H9 (cell line): ENCODE measurements at regions not wholly inside any gene's neighbourhood (a gene's known extent, or its start where the extent isn't known, plus 50 kb on each side); places are given as distances from the start of the nearest gene placed in this dataset.

ENCODE experiments used
- DNase-seq: peaks from one replicate; pipeline ENCODE4 v3.0.0-alpha.2; 2017
- H2AFZ ChIP-seq: one replicate; pipeline ENCODE4 v1.6.1; 2013; ENCODE audit warnings: mild to moderate bottlenecking, low read length, control low read depth, moderate library complexity
- H2AK5ac ChIP-seq: 2 replicates; pipeline ENCODE4 v1.6.1; 2013; ENCODE audit warnings: low read length, control low read depth, mixed read lengths; ENCODE audit not compliant: insufficient read length
- H2BK120ac ChIP-seq: one replicate; pipeline ENCODE4 v1.6.1; 2013; ENCODE audit warnings: low read depth, mild to moderate bottlenecking, low read length, control low read depth, inconsistent platforms; ENCODE audit not compliant: poor library complexity, severe bottlenecking
- H2BK12ac ChIP-seq: 2 replicates; pipeline ENCODE4 v1.6.1; 2013; ENCODE audit warnings: low read length, control low read depth, mixed read lengths, low read depth; ENCODE audit not compliant: insufficient read length
- H2BK15ac ChIP-seq: 2 replicates; pipeline ENCODE4 v1.6.1; 2013; ENCODE audit warnings: low read depth, low read length, control low read depth
- H2BK20ac ChIP-seq: one replicate; pipeline ENCODE4 v1.6.1; 2013; ENCODE audit warnings: low read depth, mild to moderate bottlenecking, low read length, control low read depth, inconsistent platforms; ENCODE audit not compliant: poor library complexity, severe bottlenecking
- H2BK5ac ChIP-seq: 2 replicates; pipeline ENCODE4 v1.6.1; 2013; ENCODE audit warnings: low read length, control low read depth, mixed read lengths; ENCODE audit not compliant: insufficient read length
- H3K14ac ChIP-seq: 2 replicates; pipeline ENCODE4 v1.6.1; 2013; ENCODE audit warnings: low read length, control low read depth; ENCODE audit not compliant: insufficient read depth
- H3K18ac ChIP-seq: 2 replicates; pipeline ENCODE4 v1.6.1; 2013; ENCODE audit warnings: low read depth, mild to moderate bottlenecking, mixed read lengths, low read length, control low read depth; ENCODE audit not compliant: insufficient read length
- H3K23ac ChIP-seq: 2 replicates; pipeline ENCODE4 v1.6.1; 2013; ENCODE audit warnings: low read length, control low read depth, mixed read lengths, low read depth; ENCODE audit not compliant: insufficient read length
- H3K23me2 ChIP-seq: 2 replicates; pipeline ENCODE4 v1.6.1; 2013; ENCODE audit warnings: low read depth, mild to moderate bottlenecking, mixed read lengths, low read length, control low read depth; ENCODE audit not compliant: insufficient read length, poor library complexity, severe bottlenecking
- H3K27ac ChIP-seq: 2 replicates; pipeline ENCODE4 v1.5.1; 2013; ENCODE audit warnings: low read length, control low read depth, mixed read lengths, low read depth; ENCODE audit not compliant: insufficient read length
- H3K27me3 ChIP-seq: 2 replicates; pipeline ENCODE4 v1.6.1; 2013; ENCODE audit warnings: low read length, control low read depth, inconsistent platforms; ENCODE audit not compliant: insufficient read depth
- H3K4ac ChIP-seq: 2 replicates; pipeline ENCODE4 v1.6.1; 2013; ENCODE audit warnings: low read depth, mild to moderate bottlenecking, control low read depth, inconsistent platforms, low read length, moderate library complexity
- H3K4me1 ChIP-seq: 2 replicates; pipeline ENCODE4 v1.6.1; 2013; ENCODE audit warnings: low read length, control low read depth, inconsistent platforms; ENCODE audit not compliant: insufficient read depth
- H3K4me2 ChIP-seq: 2 replicates; pipeline ENCODE4 v1.6.1; 2013; ENCODE audit warnings: low read length, control low read depth, mixed read lengths; ENCODE audit not compliant: insufficient read length, insufficient read depth
- H3K56ac ChIP-seq: 2 replicates; pipeline ENCODE4 v1.6.1; 2013; ENCODE audit warnings: low read depth, mild to moderate bottlenecking, mixed read lengths, low read length, control low read depth; ENCODE audit not compliant: insufficient read length
- H3K79me1 ChIP-seq: 2 replicates; pipeline ENCODE4 v1.6.1; 2013; ENCODE audit warnings: low read depth, mild to moderate bottlenecking, moderate library complexity, low read length, control low read depth, inconsistent platforms; ENCODE audit not compliant: insufficient read depth, poor library complexity, severe bottlenecking
- H3K79me2 ChIP-seq: 2 replicates; pipeline ENCODE4 v1.6.1; 2013; ENCODE audit warnings: low read length, control low read depth, inconsistent platforms; ENCODE audit not compliant: insufficient read depth
- H3K9ac ChIP-seq: 2 replicates; pipeline ENCODE4 v1.6.1; 2013; ENCODE audit warnings: low read length, control low read depth, mixed read lengths; ENCODE audit not compliant: insufficient read length; ENCODE audit errors: extremely low read depth
- H3K9me3 ChIP-seq: one replicate; pipeline ENCODE4 v1.6.1; 2013; ENCODE audit warnings: low read depth, low read length, inconsistent platforms; ENCODE audit not compliant: control insufficient read depth
- H3T11ph ChIP-seq: one replicate; pipeline ENCODE4 v1.6.1; 2013; ENCODE audit warnings: mild to moderate bottlenecking, low read length, control low read depth, inconsistent platforms
- H4K20me1 ChIP-seq: one replicate; pipeline ENCODE4 v1.6.1; 2013; ENCODE audit not compliant: control insufficient read depth, insufficient read length, insufficient read depth
- H4K5ac ChIP-seq: 2 replicates; pipeline ENCODE4 v1.6.1; 2013; ENCODE audit warnings: low read depth, mild to moderate bottlenecking, mixed read lengths, low read length, control low read depth; ENCODE audit not compliant: insufficient read length
- H4K8ac ChIP-seq: replicated peaks from 2 replicates; pipeline ENCODE4 v1.6.1; 2013; ENCODE audit warnings: low read length, control low read depth, mixed read lengths, low read depth; ENCODE audit not compliant: insufficient read length
- H4K91ac ChIP-seq: 2 replicates; pipeline ENCODE4 v1.6.1; 2013; ENCODE audit warnings: low read depth, mild to moderate bottlenecking, moderate library complexity, mixed read lengths, low read length, control low read depth; ENCODE audit not compliant: insufficient read length
- H3K27ac Mint-ChIP-seq, 3 experiments: 2 replicates in 2 of 3; 3 replicates in 1 of 3; pipeline ENCODE4 v1.8.0; 2020 to 2021; ENCODE audit warnings: mixed read lengths in 3 of 3, mild to moderate bottlenecking in 1 of 3, moderate library complexity in 1 of 3
- H3K27me3 Mint-ChIP-seq: 2 replicates; pipeline ENCODE4 v1.8.0; 2021; ENCODE audit warnings: low read depth, mild to moderate bottlenecking, moderate library complexity, mixed read lengths
- H3K36me3 Mint-ChIP-seq, 3 experiments: 2 replicates in 2 of 3; 3 replicates in 1 of 3; pipeline ENCODE4 v1.8.0; 2020 to 2021; ENCODE audit warnings: low read depth in 3 of 3, mixed read lengths in 3 of 3; ENCODE audit not compliant: insufficient read depth in 1 of 3
- H3K4me1 Mint-ChIP-seq, 2 experiments: 2 replicates each; pipeline ENCODE4 v1.8.0; 2020; ENCODE audit warnings: mixed read lengths in 2 of 2
- H3K4me3 Mint-ChIP-seq, 2 experiments: 2 replicates in 1 of 2; 3 replicates in 1 of 2; pipeline ENCODE4 v1.8.0; 2020 to 2021; ENCODE audit warnings: mild to moderate bottlenecking in 2 of 2, mixed read lengths in 2 of 2, moderate library complexity in 1 of 2
- H3K9me3 Mint-ChIP-seq, 2 experiments: 2 replicates in 1 of 2; 3 replicates in 1 of 2; pipeline ENCODE4 v1.8.0; 2020; ENCODE audit warnings: mild to moderate bottlenecking in 2 of 2, mixed read lengths in 2 of 2, moderate library complexity in 1 of 2
- CTCF ChIP-seq: fragments of 200-600 bp; sonication (generic); conservative IDR thresholded peaks from 3 replicates; pipeline ENCODE4 v1.8.0; 2021; ENCODE audit warnings: antibody characterized with exemption, mild to moderate bottlenecking
- WGBS: extraction: QIAGEN DNeasy Blood & Tissue Kit; methylation state at CpG from one replicate; pipeline ENCODE4 v1.1.7; 2013; ENCODE audit warnings: missing lambda C conversion rate, low lambda C conversion rate, mixed read lengths; ENCODE audit not compliant: insufficient read length; ENCODE audit errors: extremely low coverage; 5-methylcytosine and 5-hydroxymethylcytosine counted together

GRCh38 chr16:65225488-65225887 lies 103.6 kb upstream of the CDH11 start:
- Histone ChIP-seq H2BK15ac (no peak overlapping the region), H2BK20ac (no peak overlapping the region), H3K9me3 (no peaks in the 10 kb centered on the region), H3K14ac (no peak overlapping the region), H3K23ac (no peak overlapping the region), H3K56ac (no peak overlapping the region), H2AK5ac (no peak overlapping the region), H3K4me1 (peaks cover 4% of the 10 kb centered on the region; the same call in 1 of the 2 replicates), H2BK120ac (no peak overlapping the region), H3K27me3 (0 out of 2 replicates have a peak, but pooled peaks cover 2% of the 10 kb centered on the region), H3K23me2 (peaks cover 3% of the 10 kb centered on the region), H4K5ac (no peak overlapping the region), H4K20me1 (peaks cover 2% of the 10 kb centered on the region), H3K79me1 (no peaks in the 10 kb centered on the region), H3K18ac (peak overlapping the region; percentile 48), H3K9ac (no peak overlapping the region), H3K79me2 (no peaks in the 10 kb centered on the region), H3K4ac (no peak overlapping the region), H3T11ph (no peak overlapping the region), H2BK5ac (no peak overlapping the region), H2BK12ac (no peak overlapping the region), H2AFZ (no peak overlapping the region), H4K8ac (no peak overlapping the region), H4K91ac (no peak overlapping the region), H3K4me2 (no peak overlapping the region), H3K27ac (peak overlapping the region; percentile 82)
- no peak overlapping the region for H3K4me3 Mint-ChIP-seq
- peaks cover 10% of the 10 kb centered on the region for H3K27me3 Mint-ChIP-seq
- no peaks in the 10 kb centered on the region for H3K9me3 Mint-ChIP-seq
- no peak overlapping the region for H3K27ac Mint-ChIP-seq
- no peak for DNase-seq
- TF ChIP-seq CTCF: no peak
- H3K4me1 Mint-ChIP-seq: peaks cover 42 to 69% of the 10 kb centered on the region in 2 experiments
- peaks cover 0 to 31% (median 22%) of the 10 kb centered on the region in 3 experiments; a peak in 4 of 7 replicates for H3K36me3 Mint-ChIP-seq
- no CpG with 5 or more reads among the region's 5 CpGs for WGBS
